ENCODE measurements at regions not wholly inside any gene's neighbourhood (a gene's known extent, or its start where the extent isn't known, plus 50 kb on each side); places are given as distances from the start of the nearest gene placed in this dataset.
A peak's percentile ranks its signal among the peaks of the same experiment; 100 is the strongest.
"Not testable (repeated sequence)": the region's sequence is repeated elsewhere in the genome, so short reads cannot be mapped to it uniquely, and the experiment has no call there.

DNA sequence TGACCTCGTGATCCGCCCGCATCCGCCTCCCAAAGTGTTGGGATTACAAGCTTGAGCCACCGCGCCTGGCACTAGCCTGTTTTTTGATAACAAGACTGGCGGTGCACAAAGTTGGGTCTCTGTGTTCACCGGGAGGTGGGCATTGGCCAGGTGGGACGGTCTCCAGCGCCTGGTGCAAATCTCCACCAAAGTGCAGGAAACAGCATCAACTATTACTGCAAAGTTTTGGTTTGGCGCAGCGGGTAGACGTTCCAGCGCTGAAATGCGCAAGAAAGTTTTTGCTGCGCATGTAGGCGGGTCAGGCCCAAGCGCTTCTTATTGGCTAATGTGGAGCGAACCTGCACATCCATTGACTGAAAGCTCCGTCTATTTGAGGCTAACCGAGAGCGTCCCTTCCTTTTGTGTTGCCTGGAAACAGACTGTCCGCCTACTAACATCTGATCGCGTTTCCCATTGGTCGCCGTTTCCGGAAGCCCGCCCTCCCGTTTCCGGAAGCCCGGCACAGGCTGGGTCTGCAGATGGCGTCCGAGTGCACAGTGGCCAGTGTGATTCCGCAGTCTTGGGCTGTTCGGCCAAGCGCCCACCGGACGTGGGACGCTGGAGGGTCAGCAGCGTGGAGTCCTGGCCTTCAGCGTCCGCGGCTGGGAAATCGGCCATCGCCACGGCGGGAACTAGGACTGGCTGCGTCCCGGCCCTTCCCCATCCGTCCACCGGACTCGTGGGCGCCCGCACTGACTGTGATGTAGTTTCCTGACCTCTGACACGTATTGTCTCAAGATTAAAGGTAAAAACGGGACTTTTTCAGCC, 53.3 kb upstream of the ZNF527 start:
- H3K4me1 ChIP-seq (ENCODE audit: control insufficient read depth in 1 of 2, insufficient read depth in 2 of 2, low read length in 2 of 2) = peaks cover 0 to 1% of the 10 kb centered on the region in 2 donors
- intact Hi-C loops (cut with DNase I) = loop anchor here in 1 of 2 donors (10.0 kb wide), 1 partner anchor 243 kb away; the partner anchor contains the start of gene ZNF420

DNA sequence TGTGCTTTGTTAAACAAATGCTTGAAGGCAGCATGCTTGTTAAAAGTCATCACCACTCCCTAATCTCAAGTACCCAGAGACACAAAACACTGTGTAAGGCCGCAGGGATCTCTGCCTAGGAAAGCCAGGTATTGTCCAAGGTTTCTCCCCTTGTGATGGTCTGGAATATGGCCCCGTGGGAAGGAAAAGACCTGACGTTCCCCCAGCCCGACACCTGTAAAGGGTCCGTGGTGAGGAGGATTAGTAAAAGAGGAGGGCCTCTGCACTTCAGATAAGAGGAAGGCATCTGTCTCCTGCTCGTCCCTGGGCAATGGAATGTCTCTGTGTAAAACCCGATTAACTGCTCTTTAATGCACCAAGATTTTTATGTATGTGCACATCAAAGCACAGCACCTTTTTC, 49.9 kb upstream of the ZNF527 start:
- WGBS, 2 donors = 41 to 61% methylated on average over 7 of the region's 7 CpGs
- H3K27ac ChIP-seq (ENCODE audit: low read depth in 1 of 2, low read length in 2 of 2); H3K4me3 ChIP-seq (ENCODE audit: low read length in 2 of 2); H3K36me3 ChIP-seq (ENCODE audit: control insufficient read depth in 1 of 2, insufficient read depth in 2 of 2, low read length in 1 of 2); intact Hi-C loops (cut with DNase I); DNase-seq; H3K4me1 ChIP-seq (ENCODE audit: control insufficient read depth in 1 of 2, insufficient read depth in 2 of 2, low read length in 2 of 2); H3K27me3 ChIP-seq (ENCODE audit: control insufficient read depth in 1 of 2, insufficient read depth in 2 of 2, low read length in 1 of 2); H3K9me3 ChIP-seq (ENCODE audit: control insufficient read depth, low read length); ATAC-seq (ENCODE audit: low FRiP score): not testable (repeated sequence)

More for the DNA sequence above, 53.3 kb upstream of the ZNF527 start:
- H3K9me3 ChIP-seq (ENCODE audit: control insufficient read depth, low read length) = no peaks in the 10 kb centered on the region
- peak; percentile 98 for ATAC-seq (ENCODE audit: low FRiP score)
- peak; percentile 97 to 98 for DNase-seq
- H3K27ac ChIP-seq (ENCODE audit: low read depth in 1 of 2, low read length in 2 of 2) = peak overlapping the region in 1 of 2 donors; percentile 90
- WGBS, 2 donors = 0% methylated on average over 57 of the region's 57 CpGs
- peak overlapping the region; percentile 44 to 99 for H3K4me3 ChIP-seq (ENCODE audit: low read length in 2 of 2)
- no peaks in the 10 kb centered on the region for H3K27me3 ChIP-seq (ENCODE audit: control insufficient read depth in 1 of 2, insufficient read depth in 2 of 2, low read length in 1 of 2)
- H3K36me3 ChIP-seq (ENCODE audit: control insufficient read depth in 1 of 2, insufficient read depth in 2 of 2, low read length in 1 of 2) = no peaks in the 10 kb centered on the region
